HEK293T (cell line): ENCODE measurements at regions not wholly inside any gene's neighbourhood (a gene's known extent, or its start where the extent isn't known, plus 50 kb on each side); places are given as distances from the start of the nearest gene placed in this dataset.

ENCODE experiments used
- CTCF ChIA-PET: fragments of 350-600 bp; formaldehyde crosslinking; extraction: SDS; loops from one replicate; lab custom pipeline; 2021; ENCODE audit warnings: antibody characterized with exemption, inconsistent platforms; lab: Yijun Ruan, JAX
- POLR2A ChIA-PET: fragments of 350-600 bp; formaldehyde crosslinking; extraction: SDS; loops from one replicate; lab custom pipeline; 2020; ENCODE audit warnings: antibody characterized with exemption, inconsistent platforms; lab: Yijun Ruan, JAX
- DNase-seq: peaks from one replicate; pipeline ENCODE4 v3.0.0; 2012; ENCODE audit warnings: mixed read lengths; ENCODE audit errors: extremely low spot score
- ARNT ChIP-seq: fragments of 450-650 bp; IDR thresholded peaks from 2 replicates; pipeline ENCODE4 v1.6.1; 2017; ENCODE audit warnings: mild to moderate bottlenecking
- CTBP1 ChIP-seq: fragments of 450-650 bp; IDR thresholded peaks from 2 replicates; pipeline ENCODE4 v1.6.1; 2016; ENCODE audit warnings: borderline replicate concordance
- FOXA1 ChIP-seq: fragments of 450-650 bp; IDR thresholded peaks from 2 replicates; pipeline ENCODE4 v1.6.1; 2016; ENCODE audit warnings: mild to moderate bottlenecking
- L3MBTL2 ChIP-seq: fragments of 450-650 bp; conservative IDR thresholded peaks from 2 replicates; pipeline ENCODE4 v1.6.1; 2016; ENCODE audit warnings: mild to moderate bottlenecking
- LEF1 ChIP-seq: fragments of 450-650 bp; IDR thresholded peaks from 2 replicates; pipeline ENCODE4 v1.6.1; 2017; ENCODE audit warnings: mild to moderate bottlenecking, borderline replicate concordance
- SP1 ChIP-seq: fragments of 450-650 bp; IDR thresholded peaks from 2 replicates; pipeline ENCODE4 v1.6.1; 2017
- SUZ12 ChIP-seq: fragments of 450-650 bp; IDR thresholded peaks from 2 replicates; pipeline ENCODE4 v1.6.1; 2016; ENCODE audit warnings: mild to moderate bottlenecking
- ZNF384 ChIP-seq: fragments of 450-650 bp; IDR thresholded peaks from 2 replicates; pipeline ENCODE4 v1.6.1; 2016

GRCh38 chr12:103250487-103250886 is 245.3 kb downstream of the C12orf42 start:
- POLR2A ChIA-PET = no interaction called here
- DNase-seq = no peak
- CTCF ChIA-PET = no interaction called here
- TF ChIP-seq L3MBTL2 (no peak), FOXA1 (no peak), CTBP1 (no peak), SP1 (no peak), SUZ12 (no peak), LEF1 (no peak), ARNT (no peak), ZNF384 (no peak)
